ENCODE measurements at regions not wholly inside any gene's neighbourhood (a gene's known extent, or its start where the extent isn't known, plus 50 kb on each side); places are given as distances from the start of the nearest gene placed in this dataset.

DNA sequence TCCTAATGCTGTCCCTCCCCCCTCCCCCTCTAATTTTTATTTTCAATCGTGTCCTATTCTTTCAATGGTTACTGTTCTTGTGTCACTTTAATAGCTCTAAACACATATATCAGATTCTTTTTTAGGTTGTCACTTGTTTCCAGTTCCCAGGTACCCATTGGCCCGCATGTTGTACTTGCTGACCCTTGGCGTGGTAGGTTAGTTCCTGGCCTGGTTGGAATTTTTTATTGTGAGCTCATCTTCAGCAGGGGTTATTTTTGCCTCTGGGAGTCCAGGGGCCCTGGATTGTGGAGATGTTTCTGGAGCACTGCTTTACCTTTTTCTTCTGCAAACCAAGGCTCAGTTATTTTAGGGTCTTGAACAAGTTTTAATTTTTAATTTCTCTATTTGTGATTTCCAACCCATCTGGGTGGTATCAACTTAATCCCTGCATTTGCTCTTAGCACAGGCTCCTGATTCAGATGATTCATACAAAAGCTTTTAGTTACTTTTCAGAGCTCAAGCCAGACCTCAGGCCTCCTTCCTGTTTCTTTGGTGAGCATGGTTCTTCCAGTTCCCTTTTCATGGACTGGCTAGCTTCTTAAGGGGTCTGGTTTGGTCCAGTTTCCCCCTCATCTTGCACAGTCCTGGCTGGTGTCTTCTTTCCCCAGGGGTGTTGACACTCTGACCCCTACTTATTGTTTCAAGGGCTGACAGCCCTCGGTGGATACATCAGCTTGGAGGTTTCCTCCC lies 220.5 kb downstream of the TM9SF2 start:
- no peak overlapping the region for H3K4me3 ChIP-seq (ENCODE audit: control insufficient read depth, low read depth, low read length)
- TF ChIP-seq, protein P1, sequence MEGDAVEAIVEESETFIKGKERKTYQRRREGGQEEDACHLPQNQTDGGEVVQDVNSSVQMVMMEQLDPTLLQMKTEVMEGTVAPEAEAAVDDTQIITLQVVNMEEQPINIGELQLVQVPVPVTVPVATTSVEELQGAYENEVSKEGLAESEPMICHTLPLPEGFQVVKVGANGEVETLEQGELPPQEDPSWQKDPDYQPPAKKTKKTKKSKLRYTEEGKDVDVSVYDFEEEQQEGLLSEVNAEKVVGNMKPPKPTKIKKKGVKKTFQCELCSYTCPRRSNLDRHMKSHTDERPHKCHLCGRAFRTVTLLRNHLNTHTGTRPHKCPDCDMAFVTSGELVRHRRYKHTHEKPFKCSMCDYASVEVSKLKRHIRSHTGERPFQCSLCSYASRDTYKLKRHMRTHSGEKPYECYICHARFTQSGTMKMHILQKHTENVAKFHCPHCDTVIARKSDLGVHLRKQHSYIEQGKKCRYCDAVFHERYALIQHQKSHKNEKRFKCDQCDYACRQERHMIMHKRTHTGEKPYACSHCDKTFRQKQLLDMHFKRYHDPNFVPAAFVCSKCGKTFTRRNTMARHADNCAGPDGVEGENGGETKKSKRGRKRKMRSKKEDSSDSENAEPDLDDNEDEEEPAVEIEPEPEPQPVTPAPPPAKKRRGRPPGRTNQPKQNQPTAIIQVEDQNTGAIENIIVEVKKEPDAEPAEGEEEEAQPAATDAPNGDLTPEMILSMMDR (conservative IDR thresholded peaks at IDR 0.05; ENCODE audit: control insufficient read depth, insufficient read depth, low read depth, low read length), result no peak
- DNase-seq (ENCODE audit: low read depth), result no peak

DNA sequence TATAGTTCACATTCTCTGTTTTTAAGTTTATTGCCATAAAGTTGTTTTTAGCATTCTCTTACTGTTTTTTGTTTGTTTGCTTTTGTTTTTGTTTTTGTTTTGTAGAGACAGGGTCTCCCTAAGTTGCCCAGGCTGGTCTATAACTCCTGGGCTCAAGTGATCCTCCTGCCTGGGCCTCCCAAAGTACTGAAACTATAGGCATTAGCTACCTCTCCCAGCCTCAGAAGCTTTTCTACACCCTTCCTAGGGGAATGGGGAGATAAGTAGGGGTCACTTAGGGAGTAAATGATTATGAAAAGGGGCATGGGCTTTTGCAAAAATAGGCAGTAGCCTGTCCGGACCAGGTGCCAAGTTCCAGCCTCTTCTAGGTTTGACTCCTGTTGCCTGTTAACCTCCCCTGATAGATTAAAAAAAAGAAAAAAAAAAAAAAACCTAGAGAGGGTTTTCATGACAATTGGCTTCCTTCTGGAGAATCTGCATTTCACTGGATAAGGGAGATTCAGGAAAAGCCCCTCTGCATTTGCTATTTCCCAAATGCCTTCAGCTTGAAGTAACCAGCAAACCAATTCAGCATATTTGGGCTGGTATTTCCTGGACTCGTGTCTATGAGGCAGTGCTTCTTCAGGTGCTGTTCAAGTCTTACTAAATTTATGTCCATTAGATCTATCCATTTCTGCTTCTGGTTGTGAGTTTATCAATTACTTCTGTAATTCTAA lies 216.8 kb downstream of the TM9SF2 start:
- TF ChIP-seq, protein P1 (conservative IDR thresholded peaks at IDR 0.05; ENCODE audit: control insufficient read depth, insufficient read depth, low read depth, low read length), result no peak
- H3K4me3 ChIP-seq (ENCODE audit: control insufficient read depth, low read depth, low read length), result no peak overlapping the region
- no peak for DNase-seq (ENCODE audit: low read depth)

DNA sequence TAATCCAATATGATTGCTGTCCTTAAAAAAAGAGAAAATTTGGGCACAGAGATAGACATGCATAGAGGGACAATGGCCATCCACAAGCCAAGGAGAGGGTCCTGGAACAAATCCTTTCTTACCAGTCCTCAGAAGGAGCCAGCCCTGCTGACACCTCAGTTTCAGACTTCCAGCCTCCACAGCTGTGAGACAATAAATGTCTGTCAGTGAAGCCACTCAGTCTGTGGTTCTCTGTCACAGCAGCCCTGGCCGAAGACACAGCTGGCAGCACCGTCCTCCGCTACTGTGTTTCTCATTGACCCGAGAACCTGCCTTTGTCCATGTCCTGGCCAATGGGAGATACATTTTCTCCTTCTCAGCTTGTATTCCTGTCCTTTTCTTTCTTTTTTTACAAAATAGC lies 207.9 kb downstream of the TM9SF2 start:
- TF ChIP-seq, protein P1 (conservative IDR thresholded peaks at IDR 0.05; ENCODE audit: control insufficient read depth, insufficient read depth, low read depth, low read length), result no peak
- no peak overlapping the region for H3K4me3 ChIP-seq (ENCODE audit: control insufficient read depth, low read depth, low read length)
- DNase-seq (ENCODE audit: low read depth), result no peak

- no peak for DNase-seq (ENCODE audit: low read depth)
- TF ChIP-seq, protein P1 (conservative IDR thresholded peaks at IDR 0.05; ENCODE audit: control insufficient read depth, insufficient read depth, low read depth, low read length), result no peak
- no peak overlapping the region for H3K4me3 ChIP-seq (ENCODE audit: control insufficient read depth, low read depth, low read length)
Observed at GRCh38 chr13:99704390-99704789, 203.1 kb downstream of the TM9SF2 start.

- no peak for DNase-seq (ENCODE audit: low read depth)
- TF ChIP-seq, protein P1 (conservative IDR thresholded peaks at IDR 0.05; ENCODE audit: control insufficient read depth, insufficient read depth, low read depth, low read length), result no peak
- no peak overlapping the region for H3K4me3 ChIP-seq (ENCODE audit: control insufficient read depth, low read depth, low read length)
Observed at GRCh38 chr13:99703908-99704307, 202.6 kb downstream of the TM9SF2 start.

DNA sequence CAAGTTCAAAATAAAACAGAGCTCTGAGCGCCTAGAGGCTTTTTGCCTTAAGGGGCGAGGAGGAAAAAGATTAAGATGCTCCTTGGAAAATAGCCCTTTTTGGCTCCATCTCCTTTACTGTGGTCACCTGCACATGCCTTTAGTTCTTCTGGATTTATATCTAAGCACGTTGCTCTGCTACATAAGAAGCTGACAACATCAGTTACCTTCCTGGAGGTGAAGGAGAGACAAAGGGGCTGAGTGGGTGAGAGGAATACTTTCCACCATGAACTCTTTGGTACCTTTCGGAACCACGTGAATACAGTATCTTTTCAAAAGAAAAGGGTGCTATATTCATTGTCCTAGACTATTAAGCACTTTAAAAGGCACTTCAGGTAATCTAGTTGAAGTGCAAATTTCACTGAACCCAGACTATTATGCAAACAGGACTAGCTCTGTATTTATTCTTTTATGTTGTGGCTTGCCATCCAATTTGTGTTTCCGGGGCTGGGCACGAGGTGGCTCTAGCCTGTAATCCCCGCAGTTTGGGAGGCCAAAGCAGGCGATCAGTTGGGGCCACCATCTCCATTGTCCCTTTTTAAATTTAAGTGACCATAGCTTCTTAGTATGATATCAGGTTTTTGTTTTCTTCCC lies 201.5 kb downstream of the TM9SF2 start:
- no peak for DNase-seq (ENCODE audit: low read depth)
- TF ChIP-seq, protein P1 (conservative IDR thresholded peaks at IDR 0.05; ENCODE audit: control insufficient read depth, insufficient read depth, low read depth, low read length), result no peak
- H3K4me3 ChIP-seq (ENCODE audit: control insufficient read depth, low read depth, low read length), result no peak overlapping the region

Measured in fibroblast of mammary gland (primary cell).